GM12891 (cell line): ENCODE measurements at regions not wholly inside any gene's neighbourhood (a gene's known extent, or its start where the extent isn't known, plus 50 kb on each side); places are given as distances from the start of the nearest gene placed in this dataset.

Source experiments
- POLR2A ChIP-seq: IDR thresholded peaks from 2 replicates; pipeline ENCODE4 v1.6.1; 2011; ENCODE audit warnings: low read depth, low read length, control low read depth
- POLR2AphosphoS5 ChIP-seq: IDR thresholded peaks from 2 replicates; pipeline ENCODE4 v1.6.1; 2011; ENCODE audit warnings: low read depth, low read length, control low read depth
- TAF1 ChIP-seq: IDR thresholded peaks from 2 replicates; pipeline ENCODE4 v1.6.1; 2011; ENCODE audit warnings: low read depth, low read length, control low read depth

GRCh38 chr21:20852866-20853265, 145.3 kb upstream of the NCAM2 start:
- TF ChIP-seq POLR2A (no peak), POLR2AphosphoS5 (no peak), TAF1 (no peak)
